NCI-H1694 treated with DMSO at 0.1 percent for 48 hours (cell line): ENCODE measurements at regions not wholly inside any gene's neighbourhood (a gene's known extent, or its start where the extent isn't known, plus 50 kb on each side); places are given as distances from the start of the nearest gene placed in this dataset.

Experiments
- DNase-seq: peaks from one replicate; lab custom pipeline; 2025; lab: John Stamatoyannopoulos, UW

DNA sequence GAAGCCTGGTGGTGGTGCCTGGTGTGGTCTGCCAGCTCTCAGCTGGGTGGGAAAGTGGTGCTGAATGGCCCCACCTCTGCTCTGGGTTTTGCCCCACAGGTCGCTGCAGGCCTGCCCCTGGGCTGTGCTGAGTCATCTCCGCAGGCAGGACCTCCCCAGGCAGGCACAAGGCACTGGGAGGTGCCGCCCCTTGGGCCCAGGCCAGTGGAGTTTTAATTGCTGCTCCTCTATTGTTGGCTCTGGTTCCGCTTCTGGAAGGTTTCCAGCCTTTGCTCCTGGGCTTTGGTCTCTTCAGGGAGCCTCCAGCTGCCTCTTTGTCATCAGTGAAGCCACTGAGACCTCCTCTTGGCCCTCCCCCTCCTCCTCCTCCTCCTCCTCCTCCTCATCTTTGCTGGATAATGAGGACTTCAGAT, 180.3 kb upstream of the GRB10 start:
- peak; percentile 89 for DNase-seq

- DNase-seq = no peak
These were observed 179.7 kb upstream of the GRB10 start for GRCh38 chr7:50962281-50962883.

DNA sequence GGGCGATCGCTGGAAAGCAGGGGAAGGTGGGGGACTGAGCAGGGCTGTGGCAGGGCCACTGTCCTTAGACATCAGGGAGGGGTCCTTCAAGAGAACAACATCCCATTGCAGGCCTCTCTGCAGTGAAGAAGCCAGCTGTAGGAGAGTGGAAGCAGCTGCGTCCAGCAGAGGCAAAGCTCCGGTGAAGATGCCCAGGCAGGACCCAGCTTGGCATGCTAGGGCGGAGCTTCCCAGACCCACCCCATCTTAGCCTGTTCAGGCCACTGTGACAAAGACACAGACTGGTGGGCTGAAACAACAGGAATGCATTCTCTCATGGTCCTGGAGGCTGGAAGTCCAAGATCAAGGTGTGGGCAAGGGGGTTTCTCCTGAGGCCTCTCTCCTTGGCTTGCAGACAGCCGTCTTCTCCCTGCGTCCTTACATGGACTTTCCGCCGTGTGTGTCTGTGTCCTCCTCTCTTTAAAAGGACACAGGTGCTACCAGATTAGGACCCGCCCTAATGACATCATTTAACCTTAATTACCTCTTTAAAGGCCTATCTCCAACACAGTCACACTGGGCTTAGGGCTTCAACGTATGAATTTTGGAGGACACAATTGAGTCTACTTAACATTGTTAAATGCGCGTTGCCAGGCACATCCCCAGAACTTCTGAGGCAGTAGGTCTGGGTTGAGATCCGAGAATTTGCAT, 178.1 kb upstream of the GRB10 start:
- DNase-seq = no peak

DNA sequence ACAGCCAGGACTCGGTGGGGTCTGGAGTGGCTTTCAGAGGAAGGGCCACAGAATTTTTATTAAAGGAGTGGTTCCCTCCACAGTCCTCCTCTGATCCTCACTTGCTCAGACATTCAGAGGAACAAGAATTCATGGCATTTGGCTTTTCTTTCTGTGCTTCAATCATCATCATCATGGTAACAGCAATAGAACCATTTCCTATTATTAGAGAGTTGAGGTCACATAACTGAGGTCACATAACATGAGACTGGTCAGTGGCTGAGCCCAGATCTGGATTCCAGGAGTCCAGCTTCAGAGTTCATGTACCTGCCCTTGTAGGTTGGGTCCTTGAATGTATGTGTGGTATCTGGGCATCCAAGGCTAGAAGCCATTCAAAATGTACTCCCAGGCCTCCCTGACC, 177.3 kb upstream of the GRB10 start:
- no peak for DNase-seq

DNA sequence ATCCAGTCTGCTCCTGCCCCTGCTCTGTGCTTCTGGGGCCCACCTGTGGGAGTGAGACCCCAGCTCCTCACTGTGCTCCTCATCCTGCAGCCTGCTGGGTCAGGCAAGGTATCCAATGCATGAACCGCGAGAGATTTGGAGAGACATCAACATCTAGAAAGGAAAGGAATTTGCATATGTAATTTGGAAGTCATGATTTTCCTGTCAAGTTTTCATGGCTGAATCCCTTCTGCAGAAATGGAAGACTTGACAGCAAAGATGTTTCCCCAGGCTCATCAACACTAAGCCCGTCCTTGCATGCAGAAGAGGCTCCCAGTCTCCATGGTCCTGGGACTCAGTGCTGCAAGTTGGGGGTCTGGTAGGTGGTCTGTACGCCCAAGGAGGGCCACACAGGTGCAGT, 176.9 kb upstream of the GRB10 start:
- no peak for DNase-seq

DNA sequence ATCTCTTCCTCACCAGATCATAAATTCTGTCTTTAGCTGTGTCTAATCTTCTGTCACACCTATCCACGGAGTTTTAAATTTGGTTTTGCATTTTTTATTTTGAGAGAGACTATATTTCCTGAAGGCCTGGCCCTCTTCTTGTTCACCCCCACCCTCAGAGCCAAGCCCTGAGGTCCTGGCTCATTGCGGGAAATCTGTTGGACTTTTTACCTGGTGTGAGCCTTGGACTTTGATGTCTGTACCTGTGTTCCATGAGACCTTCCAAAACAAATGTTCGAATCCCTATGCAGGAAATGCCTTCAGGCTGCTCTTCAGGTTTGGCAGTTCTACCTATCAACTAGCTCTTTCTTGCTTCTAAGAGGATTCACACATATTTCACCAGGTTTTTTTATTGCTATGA, 175.2 kb upstream of the GRB10 start:
- no peak for DNase-seq

DNA sequence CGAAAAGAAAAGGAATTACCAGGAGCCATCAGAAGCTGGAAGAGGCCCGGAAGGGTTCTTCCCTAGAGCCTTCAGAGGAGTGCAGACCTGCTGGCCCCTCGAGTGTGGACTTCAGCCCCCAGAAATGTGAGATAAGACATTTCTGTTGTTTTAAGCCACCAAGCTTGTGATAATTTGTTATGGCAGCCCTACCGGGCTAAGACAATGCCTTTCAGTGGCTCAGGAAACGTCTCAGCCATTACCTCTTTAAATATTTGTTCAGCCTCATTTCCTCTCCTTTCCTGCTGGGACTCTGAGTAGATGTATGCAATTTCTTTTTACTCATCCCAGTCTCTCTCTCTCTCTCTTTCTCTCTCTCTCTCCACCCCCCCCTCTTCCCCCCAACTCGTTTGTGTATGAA, 174.7 kb upstream of the GRB10 start:
- DNase-seq = no peak

DNA sequence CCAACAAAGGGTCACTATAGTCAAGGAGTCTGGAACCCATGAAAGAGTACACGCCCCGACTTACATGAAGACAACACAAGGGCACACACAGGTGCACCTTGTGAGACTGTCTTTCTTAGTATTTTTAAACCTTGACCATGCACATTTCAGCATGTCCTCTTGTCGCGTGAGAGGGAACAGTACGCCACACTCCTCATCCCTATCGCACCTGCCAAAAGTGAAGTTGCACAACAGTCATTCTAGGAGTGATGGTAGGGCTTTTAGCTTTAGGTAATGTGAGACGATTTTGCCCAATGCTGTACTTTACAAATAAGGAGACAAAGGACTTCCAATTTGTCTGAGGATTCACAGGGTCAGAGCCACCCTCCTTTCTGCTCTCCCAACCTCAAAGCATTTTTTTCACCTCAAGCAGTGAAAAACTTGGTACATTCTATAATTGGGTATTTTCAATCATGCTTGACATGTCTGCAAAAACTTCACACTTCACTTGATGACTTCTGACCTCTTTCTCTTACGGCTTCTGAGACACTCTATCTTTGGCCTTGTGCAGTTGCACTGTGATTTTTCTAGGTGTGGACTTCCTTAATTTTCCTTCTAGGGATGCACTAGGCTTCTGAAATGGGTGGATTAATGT, 173.9 kb upstream of the GRB10 start:
- no peak for DNase-seq

DNA sequence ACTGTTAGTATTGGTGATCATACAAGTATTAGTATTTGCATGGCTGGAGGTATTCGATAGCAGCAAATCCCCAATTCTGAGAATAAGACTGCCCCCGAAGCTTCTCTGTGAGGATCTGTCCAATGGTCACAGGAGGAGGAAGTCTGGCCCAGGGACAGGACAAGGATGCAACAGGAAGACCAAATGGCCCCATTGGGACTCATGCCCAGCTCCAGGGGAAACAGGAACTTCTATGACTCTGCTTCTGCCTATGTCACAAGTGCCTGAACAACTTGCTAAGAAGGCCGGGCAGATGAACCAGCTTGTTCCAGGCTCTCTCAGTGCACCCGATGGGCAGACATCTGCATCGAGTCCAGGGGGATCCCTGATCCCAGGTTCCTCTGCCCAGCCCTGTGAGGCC, 172.0 kb upstream of the GRB10 start:
- no peak for DNase-seq

DNA sequence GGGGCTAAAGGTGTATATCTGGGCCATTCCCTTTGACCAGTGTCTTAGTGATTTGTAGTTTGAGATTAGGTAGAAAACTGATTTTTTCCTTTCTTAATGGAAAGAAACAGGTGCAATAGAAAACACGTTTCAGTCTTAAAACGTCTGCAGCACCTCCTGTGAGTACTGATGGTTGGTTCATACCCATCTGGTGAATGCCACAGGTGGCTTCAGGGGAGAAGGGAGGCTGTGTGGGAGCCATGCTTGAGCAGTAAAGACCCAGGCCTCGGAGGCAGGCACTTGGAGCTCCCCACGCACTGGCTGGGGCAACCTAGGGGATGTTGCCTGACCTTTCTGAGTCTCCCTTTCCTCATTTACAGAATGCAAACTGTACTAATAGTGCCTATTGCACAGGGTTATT, 171.5 kb upstream of the GRB10 start:
- DNase-seq = no peak

DNA sequence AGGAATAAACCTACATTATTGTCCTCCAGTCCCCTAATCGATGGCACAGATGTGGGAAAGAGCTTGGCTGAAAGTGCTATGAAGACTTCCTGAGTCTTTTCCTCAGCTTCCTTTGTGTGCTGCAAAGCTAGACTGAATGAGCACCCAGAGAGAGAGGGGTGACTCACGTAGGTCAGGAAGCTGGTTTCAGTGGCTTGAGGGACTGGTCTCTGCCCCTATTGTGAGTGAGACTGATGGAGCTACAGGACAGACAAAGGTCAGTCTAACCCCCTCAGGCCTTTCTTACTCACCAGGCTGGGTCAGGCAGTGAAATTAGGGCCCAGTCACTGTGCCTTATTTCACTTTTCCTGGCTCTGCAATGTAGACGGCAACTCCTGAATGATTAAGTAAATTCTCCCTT, 171.1 kb upstream of the GRB10 start:
- no peak for DNase-seq

DNA sequence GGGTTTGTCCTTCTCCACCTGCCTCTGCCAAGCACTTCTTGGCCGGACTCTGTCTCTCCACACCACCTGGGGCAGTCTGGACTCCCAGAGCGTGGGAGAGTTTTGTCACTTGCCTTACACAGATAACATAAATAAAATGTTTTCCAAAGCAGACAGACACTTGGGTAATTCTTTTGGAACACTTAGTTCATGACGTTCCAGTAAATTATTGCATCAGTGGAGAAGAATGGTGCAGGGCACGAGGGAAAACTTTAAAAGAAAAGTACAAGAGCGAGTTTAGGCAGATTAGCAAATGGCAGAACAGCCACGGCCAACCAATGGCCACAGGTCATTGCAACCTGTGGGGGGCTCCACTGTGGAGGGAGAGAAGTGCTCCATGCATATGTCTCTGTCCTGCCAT, 170.6 kb upstream of the GRB10 start:
- no peak for DNase-seq

DNA sequence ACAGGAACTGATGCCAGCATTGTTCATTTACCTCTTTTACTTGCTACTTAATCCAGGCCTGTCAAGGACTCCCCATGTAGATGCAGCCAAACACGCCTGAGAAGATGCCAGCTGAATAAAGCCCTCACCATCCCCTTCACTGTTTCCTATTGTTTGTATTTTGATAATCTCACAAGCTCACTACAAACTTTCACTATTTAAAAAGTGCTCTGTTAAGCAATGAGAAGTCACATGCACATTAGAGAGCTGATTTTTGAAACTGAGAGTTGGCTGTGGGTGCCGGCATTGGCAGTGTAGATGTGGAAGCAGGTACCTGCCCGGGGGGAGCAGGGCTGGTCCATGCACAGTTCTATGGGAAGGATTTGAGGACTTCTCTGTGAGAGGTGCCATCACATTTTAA, 169.8 kb upstream of the GRB10 start:
- DNase-seq = no peak

- DNase-seq = no peak
These were observed 169.4 kb upstream of the GRB10 start for GRCh38 chr7:50952120-50952519.

GRCh38 chr7:50943482-50943881, 160.8 kb upstream of the GRB10 start:
- DNase-seq = no peak

DNA sequence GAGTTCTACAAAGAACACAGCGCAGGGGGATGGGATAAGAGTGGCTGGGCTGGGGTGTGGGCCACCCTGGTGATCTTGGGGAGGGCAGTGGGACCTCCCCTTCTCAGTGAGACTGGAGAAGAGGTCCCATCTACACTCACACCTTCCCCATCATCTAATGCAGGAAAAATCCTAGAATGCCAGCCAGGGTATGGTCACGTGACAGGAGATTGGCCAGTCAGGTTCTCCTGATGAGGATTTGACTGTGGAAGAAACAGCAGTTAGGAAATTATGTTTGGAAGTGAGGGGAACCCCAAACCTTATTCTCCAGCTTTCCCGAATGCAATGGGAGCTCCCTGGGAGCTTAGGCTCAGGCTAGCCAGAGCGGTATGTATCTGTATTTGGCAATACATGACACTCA, 158.8 kb upstream of the GRB10 start:
- no peak for DNase-seq

DNA sequence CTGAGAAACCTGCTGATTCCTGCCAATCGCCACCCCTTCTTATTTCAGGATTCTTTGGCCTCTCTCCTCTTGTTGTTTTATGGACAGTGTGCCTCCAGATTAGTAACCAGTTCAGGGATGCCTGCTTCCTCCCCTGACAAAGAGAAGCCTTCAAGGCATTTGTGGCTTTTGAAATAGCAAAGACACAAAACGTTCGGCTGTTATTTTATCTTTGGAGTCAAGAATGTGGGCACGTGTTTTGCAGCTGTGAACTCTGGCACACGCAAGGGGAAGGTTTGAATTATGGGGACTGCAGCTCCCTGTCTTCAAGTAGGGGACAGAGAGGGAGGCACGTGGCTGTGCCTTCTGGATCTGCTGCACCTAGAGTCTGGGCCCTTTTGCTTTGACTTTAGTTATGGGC, 157.9 kb upstream of the GRB10 start:
- DNase-seq = no peak

- DNase-seq = no peak
These were observed 156.3 kb upstream of the GRB10 start for GRCh38 chr7:50939021-50939420.

GRCh38 chr7:50937727-50938126, 155.0 kb upstream of the GRB10 start:
- DNase-seq = no peak

DNA sequence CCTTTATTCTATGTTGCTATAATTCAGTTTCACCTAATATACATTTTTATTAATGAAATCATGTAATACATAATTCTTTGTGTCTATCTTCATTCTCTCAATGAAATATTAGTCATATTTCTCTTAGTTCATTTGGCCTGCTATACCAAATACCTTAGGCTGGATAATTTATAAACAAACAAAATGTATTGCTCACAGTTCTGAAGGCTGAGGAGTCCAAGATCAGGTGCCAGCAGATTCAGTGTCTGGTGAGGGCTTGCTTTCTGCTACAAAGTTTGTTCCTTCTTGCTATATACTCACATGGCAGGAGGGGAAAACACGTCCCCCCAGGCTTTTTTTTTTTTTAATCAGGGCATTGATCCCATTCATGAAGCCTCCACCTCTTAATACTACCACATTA, 143.4 kb upstream of the GRB10 start:
- DNase-seq = no peak

DNA sequence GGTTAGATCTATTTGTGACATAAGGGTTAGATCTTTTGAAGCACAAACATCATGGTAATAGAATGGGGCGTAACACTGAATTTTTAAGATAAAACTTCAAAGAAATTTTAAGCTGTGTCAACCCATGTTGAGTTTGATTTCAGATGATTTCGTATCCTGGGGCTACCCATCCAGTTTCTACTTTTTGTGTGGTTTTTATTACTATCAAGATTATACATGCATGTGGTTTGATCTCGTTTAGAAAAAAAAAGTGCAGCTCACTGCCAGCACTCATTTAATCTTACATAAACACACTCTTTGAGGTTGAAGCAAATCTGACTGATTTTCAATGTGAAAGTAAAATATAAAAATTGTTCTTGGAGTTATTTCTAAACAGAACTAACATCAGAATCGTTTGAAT, 140.8 kb upstream of the GRB10 start:
- DNase-seq = no peak

DNA sequence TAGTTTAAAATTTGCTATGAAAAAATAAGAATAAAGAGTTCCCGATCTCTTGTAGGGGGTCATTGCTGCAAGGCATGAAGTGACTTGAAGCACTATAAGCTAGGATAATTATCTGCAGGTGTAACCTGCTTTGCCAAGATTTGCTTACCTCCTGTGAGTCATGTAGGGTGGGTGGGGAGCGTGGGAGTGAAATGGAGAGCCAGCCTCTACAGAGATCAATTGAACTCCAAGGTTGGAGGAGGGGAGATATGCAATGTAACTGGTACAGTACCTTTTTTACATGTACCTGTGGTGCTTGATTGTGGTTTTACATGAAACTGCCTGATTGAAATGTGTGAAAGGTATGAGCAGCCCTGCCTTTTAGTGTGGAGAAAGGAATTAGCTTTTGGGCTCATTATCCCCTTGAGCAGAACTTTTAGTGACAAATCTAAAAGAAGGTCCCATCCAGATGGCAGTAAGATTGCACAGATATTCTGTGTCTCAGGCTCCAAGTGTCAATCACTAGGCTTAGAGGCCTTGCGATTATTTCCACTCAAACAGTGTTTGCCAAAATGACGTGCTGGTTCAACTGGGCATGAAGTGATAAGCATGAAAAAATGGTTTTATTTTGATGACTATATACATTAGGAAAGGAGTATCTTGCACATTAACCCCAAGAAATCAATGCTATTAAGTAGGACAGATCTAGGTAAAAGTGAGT, 138.6 kb upstream of the GRB10 start:
- DNase-seq = no peak

GRCh38 chr7:50920031-50920635, 137.4 kb upstream of the GRB10 start:
- DNase-seq = no peak
